HepG2 (cell line): ENCODE measurements at regions not wholly inside any gene's neighbourhood (a gene's known extent, or its start where the extent isn't known, plus 50 kb on each side); places are given as distances from the start of the nearest gene placed in this dataset.

ENCODE experiments used
- BRCA1 ChIP-seq: sonication (generic); formaldehyde crosslinking; IDR thresholded peaks from 2 replicates; pipeline ENCODE4 v1.4.0; 2020; ENCODE audit warnings: missing genetic modification reagents
- CCDC6 ChIP-seq: sonication (generic); formaldehyde crosslinking; IDR thresholded peaks from 2 replicates; pipeline ENCODE4 v1.8.1; 2022; ENCODE audit warnings: mild to moderate bottlenecking, missing genetic modification reagents, moderate library complexity
- ELF3 ChIP-seq: IDR thresholded peaks from 2 replicates; pipeline ENCODE4 v1.6.1; 2016; ENCODE audit warnings: missing genetic modification reagents, missing compliant biosample characterization
- ELF4 ChIP-seq: sonication (generic); formaldehyde crosslinking; IDR thresholded peaks from 2 replicates; pipeline ENCODE4 v1.5.0; 2020; ENCODE audit warnings: missing genetic modification reagents, mild to moderate bottlenecking, moderate library complexity, borderline replicate concordance
- FOXJ3 ChIP-seq: sonication (generic); formaldehyde crosslinking; IDR thresholded peaks from 2 replicates; pipeline ENCODE4 v1.4.0; 2020; ENCODE audit warnings: missing genetic modification reagents, mild to moderate bottlenecking, borderline replicate concordance
- HOXA3 ChIP-seq: sonication (generic); formaldehyde crosslinking; IDR thresholded peaks from 2 replicates; pipeline ENCODE4 v1.5.0; 2020; ENCODE audit warnings: missing genetic modification reagents
- ISX ChIP-seq: sonication (generic); formaldehyde crosslinking; conservative IDR thresholded peaks from 2 replicates; pipeline ENCODE4 v1.5.0; 2020; ENCODE audit warnings: missing genetic modification reagents
- KAT8 ChIP-seq: IDR thresholded peaks from 2 replicates; pipeline ENCODE4 v1.6.1; 2016; ENCODE audit warnings: missing genetic modification reagents, missing compliant biosample characterization
- MAFF ChIP-seq: IDR thresholded peaks from 2 replicates; pipeline ENCODE4 v1.6.1; 2011; ENCODE audit warnings: low read depth, low read length, improper control_type of control experiment
- NFATC3 ChIP-seq: sonication (generic); formaldehyde crosslinking; IDR thresholded peaks from 2 replicates; pipeline ENCODE4 v1.5.1; 2020; ENCODE audit warnings: mild to moderate bottlenecking, missing genetic modification reagents
- SCMH1 ChIP-seq: sonication (generic); formaldehyde crosslinking; IDR thresholded peaks from 2 replicates; pipeline ENCODE4 v1.9.0; 2021; ENCODE audit warnings: missing genetic modification reagents, mild to moderate bottlenecking, borderline replicate concordance
- TEAD2 ChIP-seq: sonication (generic); formaldehyde crosslinking; IDR thresholded peaks from 2 replicates; pipeline ENCODE4 v1.9.0; 2021; ENCODE audit warnings: missing genetic modification reagents
- ZFP36 ChIP-seq: fragments of 150-350 bp; IDR thresholded peaks from 2 replicates; pipeline ENCODE4 v1.6.1; 2018; ENCODE audit warnings: borderline replicate concordance, low read length, low read depth; ENCODE audit not compliant: partially characterized antibody
- ZFP90 ChIP-seq: sonication (generic); formaldehyde crosslinking; IDR thresholded peaks from 2 replicates; pipeline ENCODE4 v1.8.0; 2022; ENCODE audit warnings: missing genetic modification reagents, mild to moderate bottlenecking, inconsistent platforms, borderline replicate concordance
- ZNF136 ChIP-seq: sonication (generic); formaldehyde crosslinking; IDR thresholded peaks from 2 replicates; pipeline ENCODE4 v1.8.1; 2022; ENCODE audit warnings: low read depth, mild to moderate bottlenecking, moderate library complexity, missing genetic modification reagents
- ZNF230 ChIP-seq: sonication (generic); formaldehyde crosslinking; IDR thresholded peaks from 2 replicates; pipeline ENCODE4 v1.4.0; 2020; ENCODE audit warnings: mild to moderate bottlenecking, missing genetic modification reagents
- ZNF563 ChIP-seq: sonication (generic); formaldehyde crosslinking; IDR thresholded peaks from 2 replicates; pipeline ENCODE4 v1.8.0; 2022; ENCODE audit warnings: mild to moderate bottlenecking, moderate library complexity, missing genetic modification reagents
- ZSCAN31 ChIP-seq: sonication (generic); formaldehyde crosslinking; IDR thresholded peaks from 2 replicates; pipeline ENCODE4 v1.5.0; 2020; ENCODE audit warnings: low read depth, mild to moderate bottlenecking, missing genetic modification reagents
- TF ChIP-seq, protein P1 (sequence below): IDR thresholded peaks from 2 replicates; pipeline ENCODE4 v1.6.1; 2012; ENCODE audit warnings: low read length, improper control_type of control experiment
- TF ChIP-seq, protein P2 (sequence below): sonication (generic); formaldehyde crosslinking; IDR thresholded peaks from 2 replicates; pipeline ENCODE4 v1.4.0; 2020; ENCODE audit warnings: missing genetic modification reagents
- TF ChIP-seq, protein P3 (sequence below): sonication (generic); formaldehyde crosslinking; IDR thresholded peaks from 2 replicates; pipeline ENCODE4 v1.4.0; 2020; ENCODE audit warnings: missing genetic modification reagents
- TF ChIP-seq, protein P4 (sequence below): IDR thresholded peaks from 2 replicates; pipeline ENCODE4 v1.6.1; 2016; ENCODE audit warnings: missing genetic modification reagents, missing compliant biosample characterization

DNA sequence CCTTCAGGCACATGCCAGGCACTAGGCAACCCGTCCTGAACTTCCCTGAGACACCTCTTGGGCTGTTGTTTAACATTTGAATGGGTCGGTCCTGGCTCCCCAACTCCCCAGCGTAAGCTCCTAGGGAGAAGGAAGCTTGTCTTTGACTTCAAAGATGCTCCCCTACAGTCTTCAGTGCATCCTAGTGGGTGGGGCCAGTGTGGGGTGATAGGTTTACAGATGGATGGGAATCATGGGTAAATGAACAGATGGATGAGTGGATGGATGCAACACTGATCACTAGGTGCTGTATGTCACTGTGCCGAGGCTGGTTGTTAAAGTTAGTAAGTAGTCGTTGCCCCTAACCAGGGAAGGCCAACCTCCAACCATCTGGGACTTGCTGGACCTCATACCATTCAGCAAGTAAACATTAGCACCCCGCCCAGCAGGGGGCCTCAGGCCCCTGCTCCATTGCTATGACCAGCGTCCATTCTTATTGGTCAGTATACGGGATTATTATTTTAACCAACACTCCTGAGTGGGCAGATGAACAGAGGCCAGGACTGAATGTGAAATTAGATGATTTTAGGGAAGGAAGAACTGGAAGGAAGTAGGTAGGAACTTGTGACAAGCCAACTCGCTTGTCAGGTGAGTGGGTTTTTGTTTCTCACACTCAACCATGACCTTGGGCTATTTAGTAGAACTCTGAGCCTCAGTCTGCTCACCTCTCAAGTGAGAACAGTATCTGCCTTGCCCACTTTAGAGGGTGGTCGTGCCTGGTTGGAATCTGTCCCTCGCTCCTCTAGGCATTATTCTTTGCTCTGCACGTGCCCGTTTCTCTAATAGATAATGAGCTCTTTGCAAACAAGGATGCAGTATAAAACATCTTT, 82.9 kb upstream of the FOXP4 start (continued):
- TF ChIP-seq, protein P1, sequence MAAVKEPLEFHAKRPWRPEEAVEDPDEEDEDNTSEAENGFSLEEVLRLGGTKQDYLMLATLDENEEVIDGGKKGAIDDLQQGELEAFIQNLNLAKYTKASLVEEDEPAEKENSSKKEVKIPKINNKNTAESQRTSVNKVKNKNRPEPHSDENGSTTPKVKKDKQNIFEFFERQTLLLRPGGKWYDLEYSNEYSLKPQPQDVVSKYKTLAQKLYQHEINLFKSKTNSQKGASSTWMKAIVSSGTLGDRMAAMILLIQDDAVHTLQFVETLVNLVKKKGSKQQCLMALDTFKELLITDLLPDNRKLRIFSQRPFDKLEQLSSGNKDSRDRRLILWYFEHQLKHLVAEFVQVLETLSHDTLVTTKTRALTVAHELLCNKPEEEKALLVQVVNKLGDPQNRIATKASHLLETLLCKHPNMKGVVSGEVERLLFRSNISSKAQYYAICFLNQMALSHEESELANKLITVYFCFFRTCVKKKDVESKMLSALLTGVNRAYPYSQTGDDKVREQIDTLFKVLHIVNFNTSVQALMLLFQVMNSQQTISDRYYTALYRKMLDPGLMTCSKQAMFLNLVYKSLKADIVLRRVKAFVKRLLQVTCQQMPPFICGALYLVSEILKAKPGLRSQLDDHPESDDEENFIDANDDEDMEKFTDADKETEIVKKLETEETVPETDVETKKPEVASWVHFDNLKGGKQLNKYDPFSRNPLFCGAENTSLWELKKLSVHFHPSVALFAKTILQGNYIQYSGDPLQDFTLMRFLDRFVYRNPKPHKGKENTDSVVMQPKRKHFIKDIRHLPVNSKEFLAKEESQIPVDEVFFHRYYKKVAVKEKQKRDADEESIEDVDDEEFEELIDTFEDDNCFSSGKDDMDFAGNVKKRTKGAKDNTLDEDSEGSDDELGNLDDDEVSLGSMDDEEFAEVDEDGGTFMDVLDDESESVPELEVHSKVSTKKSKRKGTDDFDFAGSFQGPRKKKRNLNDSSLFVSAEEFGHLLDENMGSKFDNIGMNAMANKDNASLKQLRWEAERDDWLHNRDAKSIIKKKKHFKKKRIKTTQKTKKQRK, result no peak
- TF ChIP-seq KAT8 (0 out of 2 replicates have a peak, but pooled peaks have one; percentile 29), MAFF (no peak), ZNF563 (no peak), ISX (CRISPR knock-in tag) (no peak), BRCA1 (CRISPR knock-in tag) (no peak), HOXA3 (CRISPR knock-in tag) (peak; percentile 36; the same call in 1 of the 2 replicates), TEAD2 (CRISPR knock-in tag) (no peak), ZSCAN31 (CRISPR knock-in tag) (peak; percentile 58; the same call in 1 of the 2 replicates), SCMH1 (CRISPR knock-in tag) (no peak), ELF4 (CRISPR knock-in tag) (no peak), ZFP36 (no peak), ZFP90 (no peak), ZNF230 (0 out of 2 replicates have a peak, but pooled peaks have one; percentile 3), ZNF136 (CRISPR knock-in tag) (no peak), FOXJ3 (CRISPR knock-in tag) (peak; percentile 66; the same call in 1 of the 2 replicates), ELF3 (peak; percentile 47; the same call in 1 of the 2 replicates), NFATC3 (CRISPR knock-in tag) (no peak), CCDC6 (CRISPR knock-in tag) (0 out of 2 replicates have a peak, but pooled peaks have one; percentile 37)
- TF ChIP-seq, protein P2, sequence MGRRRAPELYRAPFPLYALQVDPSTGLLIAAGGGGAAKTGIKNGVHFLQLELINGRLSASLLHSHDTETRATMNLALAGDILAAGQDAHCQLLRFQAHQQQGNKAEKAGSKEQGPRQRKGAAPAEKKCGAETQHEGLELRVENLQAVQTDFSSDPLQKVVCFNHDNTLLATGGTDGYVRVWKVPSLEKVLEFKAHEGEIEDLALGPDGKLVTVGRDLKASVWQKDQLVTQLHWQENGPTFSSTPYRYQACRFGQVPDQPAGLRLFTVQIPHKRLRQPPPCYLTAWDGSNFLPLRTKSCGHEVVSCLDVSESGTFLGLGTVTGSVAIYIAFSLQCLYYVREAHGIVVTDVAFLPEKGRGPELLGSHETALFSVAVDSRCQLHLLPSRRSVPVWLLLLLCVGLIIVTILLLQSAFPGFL (CRISPR knock-in tag), result no peak
- TF ChIP-seq, protein P3, sequence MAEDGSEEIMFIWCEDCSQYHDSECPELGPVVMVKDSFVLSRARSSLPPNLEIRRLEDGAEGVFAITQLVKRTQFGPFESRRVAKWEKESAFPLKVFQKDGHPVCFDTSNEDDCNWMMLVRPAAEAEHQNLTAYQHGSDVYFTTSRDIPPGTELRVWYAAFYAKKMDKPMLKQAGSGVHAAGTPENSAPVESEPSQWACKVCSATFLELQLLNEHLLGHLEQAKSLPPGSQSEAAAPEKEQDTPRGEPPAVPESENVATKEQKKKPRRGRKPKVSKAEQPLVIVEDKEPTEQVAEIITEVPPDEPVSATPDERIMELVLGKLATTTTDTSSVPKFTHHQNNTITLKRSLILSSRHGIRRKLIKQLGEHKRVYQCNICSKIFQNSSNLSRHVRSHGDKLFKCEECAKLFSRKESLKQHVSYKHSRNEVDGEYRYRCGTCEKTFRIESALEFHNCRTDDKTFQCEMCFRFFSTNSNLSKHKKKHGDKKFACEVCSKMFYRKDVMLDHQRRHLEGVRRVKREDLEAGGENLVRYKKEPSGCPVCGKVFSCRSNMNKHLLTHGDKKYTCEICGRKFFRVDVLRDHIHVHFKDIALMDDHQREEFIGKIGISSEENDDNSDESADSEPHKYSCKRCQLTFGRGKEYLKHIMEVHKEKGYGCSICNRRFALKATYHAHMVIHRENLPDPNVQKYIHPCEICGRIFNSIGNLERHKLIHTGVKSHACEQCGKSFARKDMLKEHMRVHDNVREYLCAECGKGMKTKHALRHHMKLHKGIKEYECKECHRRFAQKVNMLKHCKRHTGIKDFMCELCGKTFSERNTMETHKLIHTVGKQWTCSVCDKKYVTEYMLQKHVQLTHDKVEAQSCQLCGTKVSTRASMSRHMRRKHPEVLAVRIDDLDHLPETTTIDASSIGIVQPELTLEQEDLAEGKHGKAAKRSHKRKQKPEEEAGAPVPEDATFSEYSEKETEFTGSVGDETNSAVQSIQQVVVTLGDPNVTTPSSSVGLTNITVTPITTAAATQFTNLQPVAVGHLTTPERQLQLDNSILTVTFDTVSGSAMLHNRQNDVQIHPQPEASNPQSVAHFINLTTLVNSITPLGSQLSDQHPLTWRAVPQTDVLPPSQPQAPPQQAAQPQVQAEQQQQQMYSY (CRISPR knock-in tag), result no peak
- TF ChIP-seq, protein P4, sequence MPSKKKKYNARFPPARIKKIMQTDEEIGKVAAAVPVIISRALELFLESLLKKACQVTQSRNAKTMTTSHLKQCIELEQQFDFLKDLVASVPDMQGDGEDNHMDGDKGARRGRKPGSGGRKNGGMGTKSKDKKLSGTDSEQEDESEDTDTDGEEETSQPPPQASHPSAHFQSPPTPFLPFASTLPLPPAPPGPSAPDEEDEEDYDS (CRISPR knock-in tag), result peak; percentile 25; the same call in 1 of the 2 replicates
